HEK293T (cell line): ENCODE measurements at regions not wholly inside any gene's neighbourhood (a gene's known extent, or its start where the extent isn't known, plus 50 kb on each side); places are given as distances from the start of the nearest gene placed in this dataset.

Experiments used
- ARNT ChIP-seq: fragments of 450-650 bp; IDR thresholded peaks from 2 replicates; pipeline ENCODE4 v1.6.1; 2017; ENCODE audit warnings: mild to moderate bottlenecking
- BHLHE40 ChIP-seq: fragments of 450-650 bp; IDR thresholded peaks from 2 replicates; pipeline ENCODE4 v1.6.1; 2016; ENCODE audit warnings: mild to moderate bottlenecking, moderate library complexity, borderline replicate concordance
- CTBP1 ChIP-seq: fragments of 450-650 bp; IDR thresholded peaks from 2 replicates; pipeline ENCODE4 v1.6.1; 2016; ENCODE audit warnings: borderline replicate concordance
- ELF4 ChIP-seq: fragments of 450-650 bp; IDR thresholded peaks from 2 replicates; pipeline ENCODE4 v1.6.1; 2017; ENCODE audit warnings: antibody characterized with exemption
- FOXA1 ChIP-seq: fragments of 450-650 bp; IDR thresholded peaks from 2 replicates; pipeline ENCODE4 v1.6.1; 2016; ENCODE audit warnings: mild to moderate bottlenecking
- FOXK2 ChIP-seq: fragments of 450-650 bp; IDR thresholded peaks from 2 replicates; pipeline ENCODE4 v1.6.1; 2016; ENCODE audit warnings: mild to moderate bottlenecking
- FOXM1 ChIP-seq: fragments of 450-650 bp; IDR thresholded peaks from 2 replicates; pipeline ENCODE4 v1.6.1; 2017; ENCODE audit warnings: mild to moderate bottlenecking, borderline replicate concordance
- HDGF ChIP-seq: fragments of 450-650 bp; IDR thresholded peaks from 2 replicates; pipeline ENCODE4 v1.6.1; 2017; ENCODE audit warnings: antibody characterized with exemption, borderline replicate concordance
- LEF1 ChIP-seq: fragments of 450-650 bp; IDR thresholded peaks from 2 replicates; pipeline ENCODE4 v1.6.1; 2017; ENCODE audit warnings: mild to moderate bottlenecking, borderline replicate concordance
- NFRKB ChIP-seq: fragments of 450-650 bp; IDR thresholded peaks from 2 replicates; pipeline ENCODE4 v1.6.1; 2016; ENCODE audit warnings: mild to moderate bottlenecking, moderate library complexity
- SP1 ChIP-seq: fragments of 450-650 bp; IDR thresholded peaks from 2 replicates; pipeline ENCODE4 v1.6.1; 2017
- TARDBP ChIP-seq: fragments of 450-650 bp; IDR thresholded peaks from 2 replicates; pipeline ENCODE4 v1.6.1; 2016
- ZNF384 ChIP-seq: fragments of 450-650 bp; IDR thresholded peaks from 2 replicates; pipeline ENCODE4 v1.6.1; 2016
- TF ChIP-seq, protein P1 (sequence below): fragments of 450-650 bp; IDR thresholded peaks from 2 replicates; pipeline ENCODE4 v1.6.1; 2016

DNA sequence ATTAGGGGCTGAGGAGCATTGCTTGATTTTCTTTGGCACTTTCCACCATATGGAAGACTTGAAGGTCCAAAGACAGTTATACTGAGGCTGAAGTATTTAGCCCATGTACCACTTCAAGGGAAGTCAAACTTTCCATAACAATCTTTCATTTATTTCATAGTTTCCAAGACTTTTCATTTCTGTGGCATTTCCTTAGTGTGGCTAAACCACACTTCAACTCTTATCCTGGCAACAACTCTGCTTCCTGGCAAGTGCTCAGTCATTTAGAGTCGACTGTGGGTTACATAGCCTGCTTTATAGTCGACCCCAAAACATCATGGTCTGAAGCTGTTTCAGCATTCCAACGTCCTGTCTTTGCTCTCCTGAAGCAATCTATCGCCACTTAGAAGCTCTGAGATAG lies 343.0 kb upstream of the SEMA3D start:
- TF ChIP-seq FOXK2 = no peak
- no peak for TF ChIP-seq ARNT
- no peak for TF ChIP-seq FOXA1
- no peak for TF ChIP-seq LEF1
- no peak for TF ChIP-seq BHLHE40
- no peak for TF ChIP-seq TARDBP
- TF ChIP-seq NFRKB = no peak
- no peak for TF ChIP-seq CTBP1
- no peak for TF ChIP-seq ELF4
- TF ChIP-seq SP1 = no peak
- no peak for TF ChIP-seq HDGF
- TF ChIP-seq, protein P1, sequence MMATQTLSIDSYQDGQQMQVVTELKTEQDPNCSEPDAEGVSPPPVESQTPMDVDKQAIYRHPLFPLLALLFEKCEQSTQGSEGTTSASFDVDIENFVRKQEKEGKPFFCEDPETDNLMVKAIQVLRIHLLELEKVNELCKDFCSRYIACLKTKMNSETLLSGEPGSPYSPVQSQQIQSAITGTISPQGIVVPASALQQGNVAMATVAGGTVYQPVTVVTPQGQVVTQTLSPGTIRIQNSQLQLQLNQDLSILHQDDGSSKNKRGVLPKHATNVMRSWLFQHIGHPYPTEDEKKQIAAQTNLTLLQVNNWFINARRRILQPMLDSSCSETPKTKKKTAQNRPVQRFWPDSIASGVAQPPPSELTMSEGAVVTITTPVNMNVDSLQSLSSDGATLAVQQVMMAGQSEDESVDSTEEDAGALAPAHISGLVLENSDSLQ = no peak
- no peak for TF ChIP-seq ZNF384
- no peak for TF ChIP-seq FOXM1
